DND-41 (cell line): ENCODE measurements at regions not wholly inside any gene's neighbourhood (a gene's known extent, or its start where the extent isn't known, plus 50 kb on each side); places are given as distances from the start of the nearest gene placed in this dataset.
"Not testable (repeated sequence)": the region's sequence is repeated elsewhere in the genome, so short reads cannot be mapped to it uniquely, and the experiment has no call there.

Experiments
- ATAC-seq: fragments of 200-7000 bp; cut with Tn5 transposase; 3 replicates; pipeline ENCODE4 v1.9.1; 2021; ENCODE audit warnings: low read depth; ENCODE audit not compliant: insufficient read depth
- DNase-seq: peaks from one replicate; pipeline ENCODE4 v3.0.0-alpha.2; 2020
- H2AFZ ChIP-seq: 2 replicates; pipeline ENCODE4 v1.6.0; 2012; ENCODE audit warnings: low read depth, low read length
- H3K27ac ChIP-seq: 2 replicates; pipeline ENCODE4 v1.5.1; 2012; ENCODE audit warnings: low read length, inconsistent platforms
- H3K27me3 ChIP-seq: fragments of 200-600 bp; sonication (generic); 2 replicates; pipeline ENCODE4 v1.6.0; 2012; ENCODE audit warnings: low read length, mild to moderate bottlenecking, inconsistent platforms; ENCODE audit not compliant: insufficient read depth, poor library complexity
- H3K36me3 ChIP-seq: 2 replicates; pipeline ENCODE4 v1.5.1; 2012; ENCODE audit warnings: low read length, inconsistent platforms; ENCODE audit not compliant: insufficient read depth
- H3K4me1 ChIP-seq: 2 replicates; pipeline ENCODE4 v1.5.1; 2012; ENCODE audit warnings: mild to moderate bottlenecking, low read length; ENCODE audit not compliant: insufficient read depth
- H3K4me2 ChIP-seq: 2 replicates; pipeline ENCODE4 v1.6.0; 2012; ENCODE audit warnings: mild to moderate bottlenecking, moderate library complexity, low read length, inconsistent platforms; ENCODE audit not compliant: insufficient read depth
- H3K4me3 ChIP-seq, 2 experiments: fragments of 200-600 bp in 1 of 2; shearing (Covaris generic) in 1 of 2; 2 replicates each; pipeline ENCODE4 v1.5.1; 2012 to 2016; ENCODE audit warnings: inconsistent platforms in 2 of 2, low read length in 2 of 2, mild to moderate bottlenecking in 2 of 2, low read depth in 1 of 2, moderate library complexity in 1 of 2
- H3K79me2 ChIP-seq: 2 replicates; pipeline ENCODE4 v1.6.0; 2012; ENCODE audit warnings: low read length, inconsistent platforms; ENCODE audit not compliant: insufficient read depth
- H3K9ac ChIP-seq: 2 replicates; pipeline ENCODE4 v1.6.0; 2012; ENCODE audit warnings: low read depth, mild to moderate bottlenecking, inconsistent platforms, low read length, moderate library complexity
- H3K9me3 ChIP-seq: 2 replicates; pipeline ENCODE4 v1.5.1; 2012; ENCODE audit warnings: low read length, moderate library complexity, mild to moderate bottlenecking, inconsistent platforms; ENCODE audit not compliant: insufficient read depth, severe bottlenecking
- H4K20me1 ChIP-seq: 2 replicates; pipeline ENCODE4 v1.6.0; 2012; ENCODE audit warnings: low read length; ENCODE audit not compliant: insufficient read depth
- CTCF ChIP-seq: IDR thresholded peaks from 2 replicates; pipeline ENCODE4 v1.5.1; 2012; ENCODE audit warnings: borderline replicate concordance, low read length, moderate library complexity, mild to moderate bottlenecking; ENCODE audit not compliant: poor library complexity, severe bottlenecking; ENCODE audit errors: extremely low read depth
- EZH2 ChIP-seq: IDR thresholded peaks from 3 replicates; pipeline ENCODE4 v1.6.1; 2012; ENCODE audit warnings: borderline replicate concordance, low read depth, mild to moderate bottlenecking, moderate library complexity, low read length, inconsistent platforms; ENCODE audit not compliant: severe bottlenecking

GRCh38 chr11:38598418-38598817, 2000.4 kb upstream of the RAG2 start:
- Histone ChIP-seq H3K27ac (no peak overlapping the region), H3K4me2 (no peak overlapping the region), H3K4me1 (no peaks in the 10 kb centered on the region), H3K27me3 (no peaks in the 10 kb centered on the region), H2AFZ (no peak overlapping the region), H3K79me2 (no peaks in the 10 kb centered on the region), H3K9ac (no peak overlapping the region), H3K4me3 (no peak overlapping the region), H3K36me3 (no peaks in the 10 kb centered on the region), H3K9me3 (no peaks in the 10 kb centered on the region), H4K20me1 (no peaks in the 10 kb centered on the region)
- DNase-seq (no peak), ATAC-seq (no peak)
- no peak for TF ChIP-seq EZH2
- TF ChIP-seq CTCF: no peak

GRCh38 chr11:38595359-38596016, 1997.5 kb upstream of the RAG2 start:
- not testable (repeated sequence) for H3K79me2 ChIP-seq, H3K4me1 ChIP-seq, ATAC-seq, H4K20me1 ChIP-seq, H3K36me3 ChIP-seq, H3K27ac ChIP-seq, H3K9ac ChIP-seq, H3K4me2 ChIP-seq, DNase-seq, H2AFZ ChIP-seq, H3K4me3 ChIP-seq, H3K27me3 ChIP-seq, H3K9me3 ChIP-seq

- Histone ChIP-seq H2AFZ (no peak overlapping the region), H3K36me3 (no peaks in the 10 kb centered on the region), H4K20me1 (no peaks in the 10 kb centered on the region), H3K4me3 (no peak overlapping the region), H3K9me3 (no peaks in the 10 kb centered on the region), H3K4me2 (no peak overlapping the region), H3K27ac (no peak overlapping the region), H3K4me1 (no peaks in the 10 kb centered on the region), H3K9ac (no peak overlapping the region), H3K79me2 (no peaks in the 10 kb centered on the region), H3K27me3 (no peaks in the 10 kb centered on the region)
- DNase-seq (peak; percentile 7), ATAC-seq (0 out of 3 replicates have a peak, but pooled peaks have one; percentile 31)
- TF ChIP-seq CTCF (no peak), EZH2 (no peak)
These were observed 1996.9 kb upstream of the RAG2 start for GRCh38 chr11:38594895-38595294.

GRCh38 chr11:38593649-38594048, 1995.6 kb upstream of the RAG2 start:
- no peak for ATAC-seq
- Histone ChIP-seq H3K27me3 (no peaks in the 10 kb centered on the region), H3K4me1 (no peaks in the 10 kb centered on the region), H2AFZ (no peak overlapping the region), H3K4me3 (no peak overlapping the region), H3K9ac (no peak overlapping the region), H4K20me1 (no peaks in the 10 kb centered on the region), H3K79me2 (no peaks in the 10 kb centered on the region), H3K27ac (no peak overlapping the region), H3K9me3 (no peaks in the 10 kb centered on the region), H3K36me3 (no peaks in the 10 kb centered on the region), H3K4me2 (no peak overlapping the region)
- TF ChIP-seq CTCF: no peak
- DNase-seq: no peak
